ENCODE measurements at regions not wholly inside any gene's neighbourhood (a gene's known extent, or its start where the extent isn't known, plus 50 kb on each side); places are given as distances from the start of the nearest gene placed in this dataset.
"Not testable (repeated sequence)": the region's sequence is repeated elsewhere in the genome, so short reads cannot be mapped to it uniquely, and the experiment has no call there.

DNA sequence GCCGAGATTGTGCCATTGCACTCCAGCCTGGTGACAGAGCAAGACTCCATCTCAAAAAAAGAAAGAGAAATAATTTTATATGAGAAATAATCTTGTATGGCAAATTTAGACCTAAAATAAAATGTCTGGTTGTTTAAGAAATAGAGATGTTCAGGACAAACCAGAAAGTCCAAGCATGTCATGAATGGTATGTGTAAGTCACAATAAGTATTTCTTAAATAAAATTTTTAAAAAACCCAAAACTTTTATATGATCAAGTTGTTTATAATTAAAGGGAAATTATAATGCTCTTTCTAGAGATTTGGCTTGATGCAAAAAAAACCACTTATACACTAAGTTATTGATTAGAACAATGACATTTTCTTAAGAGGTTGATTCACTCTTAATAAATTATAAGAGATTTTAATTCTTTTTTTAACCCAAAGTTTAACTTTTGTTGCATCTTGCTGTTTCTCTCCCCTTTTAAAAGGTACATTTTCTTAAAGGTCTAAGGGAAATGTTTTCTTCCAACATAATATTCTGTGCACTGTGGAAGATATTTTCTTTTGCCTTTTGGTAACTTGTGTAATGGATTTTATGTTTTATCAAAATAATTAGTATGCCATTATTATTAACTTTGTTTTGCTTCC lies 105.7 kb downstream of the RTP4 start:
- Histone ChIP-seq H3K27ac (ENCODE audit: insufficient read depth, low read depth, low read length) (no peak overlapping the region), H3K79me2 (ENCODE audit: control insufficient read depth, insufficient read depth, low read length) (no peaks in the 10 kb centered on the region), H3K36me3 (ENCODE audit: control insufficient read depth in 2 of 2, extremely low read depth in 1 of 2, insufficient read depth in 2 of 2, low read length in 2 of 2) (no peaks in the 10 kb centered on the region), H3K4me3 (replicated peaks in 1 of 3; ENCODE audit: insufficient read depth in 1 of 3, low read depth in 1 of 3, low read length in 3 of 3) (no peak overlapping the region), H3K9ac (replicated peaks; ENCODE audit: extremely low read depth, insufficient read depth, low read length) (no peak overlapping the region), H3K4me1 (ENCODE audit: control insufficient read depth, extremely low read depth, insufficient read depth, low read length) (no peaks in the 10 kb centered on the region), H3K27me3 (ENCODE audit: control insufficient read depth in 2 of 2, insufficient read depth in 2 of 2, low read length in 2 of 2) (no peaks in the 10 kb centered on the region), H2AFZ (ENCODE audit: low read depth, low read length) (no peak overlapping the region), H3K9me1 (replicated peaks; ENCODE audit: control insufficient read depth, extremely low read depth, insufficient read depth, low read length) (no peaks in the 10 kb centered on the region), H3K9me3 (replicated peaks; ENCODE audit: control insufficient read depth, insufficient read depth, low read length) (no peaks in the 10 kb centered on the region), H4K20me1 (replicated peaks; ENCODE audit: control insufficient read depth, extremely low read depth, insufficient read depth, low read length) (no peaks in the 10 kb centered on the region), H3K4me2 (ENCODE audit: insufficient read depth, low read length) (no peak overlapping the region)
- DNase-seq (ENCODE audit: low read depth, low spot score) (no peak), FAIRE-seq (no peak)
- dilution Hi-C loops (cut with MboI; ENCODE audit: extremely low pct_ligation_motif_present, low sequenced_read_pairs), result no loop called here
- intact Hi-C loops (cut with micrococcal nuclease), result no loop called here
- TF ChIP-seq, protein P1, sequence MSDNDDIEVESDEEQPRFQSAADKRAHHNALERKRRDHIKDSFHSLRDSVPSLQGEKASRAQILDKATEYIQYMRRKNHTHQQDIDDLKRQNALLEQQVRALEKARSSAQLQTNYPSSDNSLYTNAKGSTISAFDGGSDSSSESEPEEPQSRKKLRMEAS (IDR thresholded peaks at IDR 0.05; ENCODE audit: insufficient read depth, insufficient read length), result no peak
- TF ChIP-seq MYC (IDR thresholded peaks at IDR 0.05; ENCODE audit: low read depth, low read length) (no peak), EZH2 (IDR thresholded peaks at IDR 0.05; ENCODE audit: borderline replicate concordance, low read depth, low read length, severe bottlenecking) (no peak), FOS (IDR thresholded peaks at IDR 0.05; ENCODE audit: borderline replicate concordance, insufficient read depth, low read length) (no peak)
- CTCF ChIA-PET, result no interaction called here
- BruUV-seq (replicated peaks), result no TSS peak
- POLR2A ChIA-PET, result no interaction called here

DNA sequence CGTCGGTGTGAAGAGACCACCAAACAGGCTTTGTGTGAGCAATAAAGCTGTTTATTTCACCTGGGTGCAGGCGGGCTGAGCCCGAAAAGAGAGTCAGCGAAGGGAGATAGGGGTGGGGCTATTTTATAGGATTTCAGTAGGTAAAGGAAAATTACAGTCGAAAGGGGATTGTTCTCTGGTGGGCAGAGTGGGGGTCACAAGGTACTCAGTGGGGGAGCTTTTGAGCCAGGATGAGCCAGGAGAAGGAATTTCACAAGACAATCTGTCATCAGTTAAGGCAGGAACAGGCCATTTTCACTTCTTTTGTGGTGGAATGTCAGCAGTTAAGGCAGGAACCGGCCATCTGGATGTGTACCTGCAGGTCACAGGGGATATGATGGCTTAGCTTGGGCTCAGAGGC lies 98.1 kb downstream of the RTP4 start:
- H3K9me3 ChIP-seq (replicated peaks; ENCODE audit: control insufficient read depth, insufficient read depth, low read length); H3K27ac ChIP-seq (ENCODE audit: insufficient read depth, low read depth, low read length); H3K9ac ChIP-seq (replicated peaks; ENCODE audit: extremely low read depth, insufficient read depth, low read length); H3K4me1 ChIP-seq (ENCODE audit: control insufficient read depth, extremely low read depth, insufficient read depth, low read length); H3K36me3 ChIP-seq (ENCODE audit: control insufficient read depth in 2 of 2, extremely low read depth in 1 of 2, insufficient read depth in 2 of 2, low read length in 2 of 2); H4K20me1 ChIP-seq (replicated peaks; ENCODE audit: control insufficient read depth, extremely low read depth, insufficient read depth, low read length); FAIRE-seq; H3K4me2 ChIP-seq (ENCODE audit: insufficient read depth, low read length); H3K79me2 ChIP-seq (ENCODE audit: control insufficient read depth, insufficient read depth, low read length); H3K27me3 ChIP-seq (ENCODE audit: control insufficient read depth in 2 of 2, insufficient read depth in 2 of 2, low read length in 2 of 2); POLR2A ChIA-PET; dilution Hi-C loops (cut with MboI; ENCODE audit: extremely low pct_ligation_motif_present, low sequenced_read_pairs); H3K9me1 ChIP-seq (replicated peaks; ENCODE audit: control insufficient read depth, extremely low read depth, insufficient read depth, low read length); H3K4me3 ChIP-seq (replicated peaks in 1 of 3; ENCODE audit: insufficient read depth in 1 of 3, low read depth in 1 of 3, low read length in 3 of 3); BruUV-seq (replicated peaks); H2AFZ ChIP-seq (ENCODE audit: low read depth, low read length); intact Hi-C loops (cut with micrococcal nuclease); CTCF ChIA-PET; DNase-seq (ENCODE audit: low read depth, low spot score): not testable (repeated sequence)
